Lower leg skin (tissue), 3 donors: ENCODE measurements at regions not wholly inside any gene's neighbourhood (a gene's known extent, or its start where the extent isn't known, plus 50 kb on each side); places are given as distances from the start of the nearest gene placed in this dataset.

Experiments used
- CTCF ChIP-seq, 3 donors: fragments of 450-650 bp; IDR thresholded peaks; one replicate each; pipeline ENCODE4 v1.5.1; 2016; ENCODE audit warnings: antibody characterized with exemption in 3 of 3, mild to moderate bottlenecking in 3 of 3, moderate library complexity in 2 of 3
- POLR2A ChIP-seq, 2 donors: fragments of 450-650 bp; IDR thresholded peaks; one replicate each; pipeline ENCODE4 v1.6.1; 2016 to 2017; ENCODE audit warnings: antibody characterized with exemption in 2 of 2, mild to moderate bottlenecking in 1 of 2, moderate library complexity in 1 of 2

GRCh38 chr7:136066304-136067143, 89.4 kb upstream of the MTPN start:
- no peak for TF ChIP-seq POLR2A (IDR thresholded peaks at IDR 0.05)
- TF ChIP-seq CTCF (IDR thresholded peaks at IDR 0.05): no peak
